GM12878 (cell line): ENCODE measurements at regions not wholly inside any gene's neighbourhood (a gene's known extent, or its start where the extent isn't known, plus 50 kb on each side); places are given as distances from the start of the nearest gene placed in this dataset.

Experiments used
- ATAC-seq: fragments of 200-7000 bp; cut with Tn5 transposase; 3 replicates; pipeline ENCODE4 v1.9.1; 2020; ENCODE audit warnings: mild to moderate bottlenecking, moderate library complexity
- BruUV-seq: library from RNA; stranded (reverse); fragments of 400-500 nt; replicated peaks from 2 replicates; lab custom pipeline; 2021; lab: Mats Ljungman, UMichigan
- CTCF ChIA-PET: fragments of 300-600 bp; sonication (Branson Sonifier 250); formaldehyde crosslinking; extraction: SDS; loops from one replicate; lab custom pipeline; 2021; ENCODE audit warnings: inconsistent platforms; lab: Yijun Ruan, JAX
- POLR2A ChIA-PET: fragments of 350-600 bp; formaldehyde crosslinking; extraction: SDS; loops from one replicate; lab custom pipeline; 2021; ENCODE audit warnings: inconsistent platforms; lab: Charles Lee
- RAD21 ChIA-PET: fragments of 300-600 bp; sonication (Branson Sonifier 250); formaldehyde crosslinking; loops from one replicate; lab custom pipeline; 2023; ENCODE audit warnings: antibody characterized with exemption; ENCODE audit not compliant: unreplicated experiment; lab: Charles Lee
- SMC1A ChIA-PET: fragments of 300-600 bp; sonication (Branson Sonifier 250); formaldehyde crosslinking; loops from one replicate; lab custom pipeline; 2023; ENCODE audit not compliant: unreplicated experiment, uncharacterized antibody; lab: Charles Lee
- DNase-seq: peaks from one replicate; pipeline ENCODE4 v3.0.0-alpha.2; 2011; ENCODE audit warnings: low read depth, low spot score
- FAIRE-seq: peaks from 3 replicates; lab custom pipeline; 2011; peaks lifted over from hg19 to GRCh38; lab: Jason Lieb, UNC
- H2AFZ ChIP-seq: 2 replicates; pipeline ENCODE4 v1.6.0; 2011; ENCODE audit warnings: low read depth, low read length, control low read depth; ENCODE audit not compliant: control insufficient read depth
- H3K27ac ChIP-seq: 2 replicates; pipeline ENCODE4 v1.5.1; 2011; ENCODE audit warnings: control low read depth; ENCODE audit not compliant: control insufficient read depth, insufficient read depth
- H3K27me3 ChIP-seq, 2 experiments: replicated peaks in 1 of 2; 2 replicates each; pipeline versions ENCODE4 v1.6.0 to v1.6.1; 2011; ENCODE audit warnings: low read length in 1 of 2; ENCODE audit not compliant: control insufficient read depth in 2 of 2, insufficient read depth in 2 of 2
- H3K36me3 ChIP-seq, 2 experiments: 2 replicates each; pipeline ENCODE4 v1.5.1; 2011; ENCODE audit warnings: low read length in 1 of 2; ENCODE audit not compliant: control insufficient read depth in 2 of 2, insufficient read depth in 2 of 2
- H3K4me1 ChIP-seq: 2 replicates; pipeline ENCODE4 v1.6.1; 2011; ENCODE audit warnings: mild to moderate bottlenecking, low read length, moderate library complexity, mixed read lengths; ENCODE audit not compliant: control insufficient read depth, insufficient read depth
- H3K4me2 ChIP-seq: 2 replicates; pipeline ENCODE4 v1.6.0; 2011; ENCODE audit warnings: control low read depth; ENCODE audit not compliant: control insufficient read depth, insufficient read depth
- H3K4me3 ChIP-seq: fragments of 200-600 bp; sonication (generic); 2 replicates; pipeline ENCODE4 v1.5.1; 2016
- H3K79me2 ChIP-seq: 2 replicates; pipeline ENCODE4 v1.6.0; 2011; ENCODE audit warnings: low read length; ENCODE audit not compliant: control insufficient read depth, insufficient read depth
- H3K9ac ChIP-seq: 2 replicates; pipeline ENCODE4 v1.8.0; 2011; ENCODE audit warnings: low read length, control low read depth, mixed read lengths; ENCODE audit not compliant: control insufficient read depth, insufficient read depth
- H3K9me3 ChIP-seq: replicated peaks from 3 replicates; pipeline ENCODE4 v1.5.1; 2011; ENCODE audit warnings: mild to moderate bottlenecking, low read length; ENCODE audit not compliant: control insufficient read depth, insufficient read depth
- H4K20me1 ChIP-seq: 2 replicates; pipeline ENCODE4 v1.6.0; 2011; ENCODE audit not compliant: control insufficient read depth, insufficient read depth
- ATF2 ChIP-seq: IDR thresholded peaks from 2 replicates; pipeline ENCODE4 v1.6.1; 2012; ENCODE audit warnings: low read length, inconsistent platforms
- BCL3 ChIP-seq: IDR thresholded peaks from 2 replicates; pipeline ENCODE4 v1.6.1; 2011; ENCODE audit warnings: borderline replicate concordance, low read depth, mild to moderate bottlenecking, moderate library complexity, low read length; ENCODE audit not compliant: insufficient read depth, poor library complexity, severe bottlenecking
- EED ChIP-seq: sonication (generic); IDR thresholded peaks from 2 replicates; pipeline ENCODE4 v1.6.1; 2016; ENCODE audit warnings: antibody characterized with exemption, low read depth
- ESRRA ChIP-seq: IDR thresholded peaks from 2 replicates; pipeline ENCODE4 v1.6.1; 2012; ENCODE audit warnings: mild to moderate bottlenecking, low read length, improper control_type of control experiment
- IKZF1 ChIP-seq: fragments of 450-650 bp; conservative IDR thresholded peaks from 2 replicates; pipeline ENCODE4 v1.6.1; 2017; ENCODE audit warnings: antibody characterized with exemption, mild to moderate bottlenecking
- MEF2A ChIP-seq: IDR thresholded peaks from 2 replicates; pipeline ENCODE4 v1.6.1; 2011; ENCODE audit warnings: low read depth, mild to moderate bottlenecking, low read length, moderate library complexity; ENCODE audit not compliant: insufficient read depth
- MTA2 ChIP-seq: fragments of 450-650 bp; IDR thresholded peaks from 2 replicates; pipeline ENCODE4 v1.6.1; 2016; ENCODE audit warnings: low read depth, mild to moderate bottlenecking, moderate library complexity
- NR2C2 ChIP-seq: IDR thresholded peaks from 2 replicates; pipeline ENCODE4 v1.6.1; 2011; ENCODE audit warnings: borderline replicate concordance, low read depth; ENCODE audit not compliant: control insufficient read depth, insufficient read length
- NR2F1 ChIP-seq: fragments of 450-650 bp; conservative IDR thresholded peaks from 2 replicates; pipeline ENCODE4 v1.6.1; 2017; ENCODE audit warnings: mild to moderate bottlenecking
- PAX8 ChIP-seq: fragments of 450-650 bp; IDR thresholded peaks from 2 replicates; pipeline ENCODE4 v1.6.1; 2017; ENCODE audit warnings: mild to moderate bottlenecking, moderate library complexity
- POLR2AphosphoS5 ChIP-seq: IDR thresholded peaks from 2 replicates; pipeline ENCODE4 v1.6.1; 2011; ENCODE audit warnings: mild to moderate bottlenecking, low read length, inconsistent platforms
- SMARCA5 ChIP-seq: fragments of 450-650 bp; IDR thresholded peaks from 2 replicates; pipeline ENCODE4 v1.6.1; 2017; ENCODE audit warnings: mild to moderate bottlenecking
- SPI1 ChIP-seq: IDR thresholded peaks from 2 replicates; pipeline ENCODE4 v1.6.1; 2011; ENCODE audit warnings: low read depth, mild to moderate bottlenecking, low read length, moderate library complexity, borderline replicate concordance; ENCODE audit not compliant: insufficient read depth
- SRF ChIP-seq, 2 experiments: IDR thresholded peaks; 2 replicates each; pipeline ENCODE4 v1.6.1; 2011; ENCODE audit warnings: low read depth in 2 of 2, low read length in 2 of 2, mild to moderate bottlenecking in 1 of 2, moderate library complexity in 1 of 2
- TCF7 ChIP-seq: IDR thresholded peaks from 2 replicates; pipeline ENCODE4 v1.6.1; 2014; ENCODE audit warnings: antibody characterized with exemption, borderline replicate concordance
- WGBS: methylation state at CpG from one replicate; pipeline ENCODE4 v1.1.6; 2016; ENCODE audit warnings: low lambda C conversion rate; ENCODE audit not compliant: insufficient replicate concordance, insufficient coverage; ENCODE audit errors: missing lambda C conversion rate; 5-methylcytosine and 5-hydroxymethylcytosine counted together
- in situ Hi-C: fragments of 300-500 bp; cut with MboI; formaldehyde crosslinking; loops from 9 replicates; pipeline ENCODE4 v1.14.3; 2018; ENCODE audit warnings: mixed read lengths
- intact Hi-C: fragments of 100-400 bp; cut with micrococcal nuclease; formaldehyde crosslinking; loops from one replicate; pipeline ENCODE4 v1.14.2; 2022; ENCODE audit not compliant: unreplicated experiment

GRCh38 chr3:182215881-182216280 lies 504.2 kb downstream of the SOX2 start:
- Histone ChIP-seq H2AFZ (no peak overlapping the region), H3K9ac (no peak overlapping the region), H4K20me1 (no peaks in the 10 kb centered on the region), H3K9me3 (no peaks in the 10 kb centered on the region), H3K4me3 (no peak overlapping the region), H3K27ac (no peak overlapping the region), H3K4me1 (no peaks in the 10 kb centered on the region), H3K79me2 (no peaks in the 10 kb centered on the region), H3K4me2 (no peak overlapping the region), H3K27me3 (no peaks in the 10 kb centered on the region; a peak in 1 of 4 replicates), H3K36me3 (no peaks in the 10 kb centered on the region)
- ChIA-PET POLR2A (no interaction called here), RAD21 (no interaction called here), SMC1A (no interaction called here), CTCF (no interaction called here)
- DNase-seq (no peak), ATAC-seq (no peak), FAIRE-seq (no peak)
- no TSS peak for BruUV-seq
- TF ChIP-seq NR2F1: no peak
- intact Hi-C loops: no loop called here
- in situ Hi-C loops: no loop called here

- H3K4me3 ChIP-seq: no peak overlapping the region
- no peak for FAIRE-seq
- no peak overlapping the region for H2AFZ ChIP-seq
- DNase-seq: no peak
- H3K9me3 ChIP-seq: no peaks in the 10 kb centered on the region
- H3K27me3 ChIP-seq: no peaks in the 10 kb centered on the region; a peak in 1 of 4 replicates
- 3% methylated on average over 4 of the region's 4 CpGs for WGBS
- in situ Hi-C loops: no loop called here
- ChIA-PET SMC1A (no interaction called here), RAD21 (no interaction called here), POLR2A (no interaction called here), CTCF (no interaction called here)
- no peak overlapping the region for H3K4me2 ChIP-seq
- no peaks in the 10 kb centered on the region for H3K79me2 ChIP-seq
- H3K9ac ChIP-seq: no peak overlapping the region
- no peak overlapping the region for H3K27ac ChIP-seq
- intact Hi-C loops: no loop called here
- no peaks in the 10 kb centered on the region for H3K36me3 ChIP-seq
- no peak for ATAC-seq
- BruUV-seq: no TSS peak
- H4K20me1 ChIP-seq: no peaks in the 10 kb centered on the region
- H3K4me1 ChIP-seq: no peaks in the 10 kb centered on the region
- TF ChIP-seq ATF2 (no peak), TCF7 (no peak), SPI1 (no peak), PAX8 (no peak), ESRRA (no peak), SMARCA5 (no peak), NR2C2 (no peak), MTA2 (no peak), EED (no peak), MEF2A (no peak), IKZF1 (no peak), POLR2AphosphoS5 (no peak), BCL3 (no peak), SRF (IDR thresholded peaks at IDR 0.05; ENCODE audit: low read depth in 2 of 2, low read length in 2 of 2) (no peak)
Observed at GRCh38 chr3:182216311-182216970, 504.7 kb downstream of the SOX2 start.
